NCI-H2107 (cell line): ENCODE measurements at regions not wholly inside any gene's neighbourhood (a gene's known extent, or its start where the extent isn't known, plus 50 kb on each side); places are given as distances from the start of the nearest gene placed in this dataset.

Experiments used
- DNase-seq: peaks from one replicate; lab custom pipeline; 2025; lab: John Stamatoyannopoulos, UW

- no peak for DNase-seq
Observed at GRCh38 chr17:34177642-34178041, 77.4 kb upstream of the CCL2 start.

- no peak for DNase-seq
Observed at GRCh38 chr17:34178092-34178491, 77.0 kb upstream of the CCL2 start.

GRCh38 chr17:34182036-34182803 is 72.9 kb upstream of the CCL2 start:
- no peak for DNase-seq

- no peak for DNase-seq
Observed at GRCh38 chr17:34195987-34196386, 59.1 kb upstream of the CCL2 start.

- no peak for DNase-seq
Observed at GRCh38 chr17:34198519-34198918, 56.6 kb upstream of the CCL2 start.

- no peak for DNase-seq
Observed at GRCh38 chr17:34199454-34199853, 55.6 kb upstream of the CCL2 start.

GRCh38 chr17:34199932-34200534 is 55.1 kb upstream of the CCL2 start:
- DNase-seq: peak; percentile 81

GRCh38 chr17:34201225-34201624 is 53.9 kb upstream of the CCL2 start:
- DNase-seq: no peak

GRCh38 chr17:34201767-34202166 is 53.3 kb upstream of the CCL2 start:
- no peak for DNase-seq

- no peak for DNase-seq
Observed at GRCh38 chr17:34203018-34203638, 52.0 kb upstream of the CCL2 start.

- no peak for DNase-seq
Observed at GRCh38 chr17:34204402-34204801, 50.7 kb upstream of the CCL2 start.
